HepG2 (cell line): ENCODE measurements at regions not wholly inside any gene's neighbourhood (a gene's known extent, or its start where the extent isn't known, plus 50 kb on each side); places are given as distances from the start of the nearest gene placed in this dataset.

Experiments
- ATAC-seq: fragments of 200-7000 bp; cut with Tn5 transposase; 3 replicates; pipeline ENCODE4 v1.9.1; 2020; ENCODE audit warnings: mild to moderate bottlenecking, moderate library complexity
- BruUV-seq: library from RNA; stranded (reverse); fragments of 400-500 nt; replicated peaks from 2 replicates; lab custom pipeline; 2021; lab: Mats Ljungman, UMichigan
- CTCF ChIA-PET: fragments of 300-600 bp; formaldehyde crosslinking; extraction: SDS; loops from one replicate; lab custom pipeline; 2021; ENCODE audit warnings: low total read pairs, inconsistent platforms, low intra/inter-chr PET ratio; lab: Yijun Ruan, JAX
- POLR2A ChIA-PET: fragments of 350-600 bp; sonication (Branson Sonifier 250); formaldehyde crosslinking; loops from one replicate; lab custom pipeline; 2020; ENCODE audit warnings: antibody characterized with exemption, inconsistent platforms; lab: Yijun Ruan, JAX
- DNase-seq: peaks from one replicate; pipeline ENCODE4 v3.0.0-alpha.2; 2015; ENCODE audit warnings: low spot score
- FAIRE-seq: peaks from 3 replicates; lab custom pipeline; 2011; peaks lifted over from hg19 to GRCh38; lab: Jason Lieb, UNC
- H2AFZ ChIP-seq: one replicate; pipeline ENCODE4 v1.6.1; 2011; ENCODE audit warnings: low read length, inconsistent platforms
- H3K27ac ChIP-seq: fragments of 300-600 bp; 3 replicates; pipeline ENCODE4 v1.8.0; 2011; ENCODE audit warnings: mixed run types, mild to moderate bottlenecking, mixed read lengths, low read length, inconsistent platforms; ENCODE audit not compliant: insufficient read depth; ENCODE audit errors: extremely low read length
- H3K27me3 ChIP-seq, 2 experiments: fragments of 200-600 bp in 1 of 2; 2 replicates in 1 of 2; 3 replicates in 1 of 2; pipeline versions ENCODE4 v1.6.0 to v1.8.0; 2011; ENCODE audit warnings: low read length in 2 of 2, mild to moderate bottlenecking in 2 of 2, moderate library complexity in 2 of 2, inconsistent platforms in 1 of 2; ENCODE audit not compliant: insufficient read depth in 2 of 2, control insufficient read depth in 1 of 2
- H3K36me3 ChIP-seq, 2 experiments: fragments of 200-600 bp in 1 of 2; replicated peaks in 1 of 2; 2 replicates in 1 of 2; 3 replicates in 1 of 2; pipeline versions ENCODE4 v1.5.1 to v1.8.0; 2011; ENCODE audit warnings: low read length in 2 of 2, inconsistent platforms in 1 of 2; ENCODE audit not compliant: insufficient read depth in 2 of 2, control insufficient read depth in 1 of 2
- H3K4me1 ChIP-seq: 2 replicates; pipeline ENCODE4 v1.5.1; 2012; ENCODE audit warnings: low read length, inconsistent platforms; ENCODE audit not compliant: insufficient read depth
- H3K4me2 ChIP-seq: 2 replicates; pipeline ENCODE4 v1.6.0; 2011; ENCODE audit warnings: low read depth, low read length, inconsistent platforms
- H3K4me3 ChIP-seq, 3 experiments: fragments of 200-600 bp in 1 of 3; sonication (generic), shearing (Covaris generic) in 1 of 3; replicated peaks in 1 of 3; 2 replicates each; pipeline ENCODE4 v1.5.1; 2011 to 2016; ENCODE audit warnings: low read length in 3 of 3, inconsistent platforms in 2 of 3, low read depth in 2 of 3, mild to moderate bottlenecking in 2 of 3, control low read depth in 1 of 3, mixed read lengths in 1 of 3; ENCODE audit not compliant: insufficient read depth in 1 of 3
- H3K79me2 ChIP-seq: one replicate; pipeline ENCODE4 v1.6.1; 2011; ENCODE audit warnings: low read length, inconsistent platforms; ENCODE audit not compliant: insufficient read depth
- H3K9ac ChIP-seq: 2 replicates; pipeline ENCODE4 v1.6.0; 2011; ENCODE audit warnings: mild to moderate bottlenecking, low read depth, low read length, inconsistent platforms; ENCODE audit not compliant: insufficient read depth
- H3K9me3 ChIP-seq: 2 replicates; pipeline ENCODE4 v1.5.1; 2012; ENCODE audit warnings: mild to moderate bottlenecking, low read length
- H4K20me1 ChIP-seq: 2 replicates; pipeline ENCODE4 v1.6.0; 2011; ENCODE audit warnings: inconsistent platforms, mild to moderate bottlenecking, low read length, moderate library complexity; ENCODE audit not compliant: insufficient read depth
- ATF5 ChIP-seq: sonication (generic); formaldehyde crosslinking; IDR thresholded peaks from 2 replicates; pipeline ENCODE4 v1.4.0; 2020; ENCODE audit warnings: mild to moderate bottlenecking, low read depth, missing genetic modification reagents
- GATAD1 ChIP-seq: IDR thresholded peaks from 2 replicates; pipeline ENCODE4 v1.6.1; 2016; ENCODE audit warnings: missing genetic modification reagents, missing compliant biosample characterization
- MTA3 ChIP-seq: sonication (generic); formaldehyde crosslinking; IDR thresholded peaks from 2 replicates; pipeline ENCODE4 v1.4.0; 2020; ENCODE audit warnings: missing genetic modification reagents
- NR0B2 ChIP-seq: sonication (generic); formaldehyde crosslinking; IDR thresholded peaks from 2 replicates; pipeline ENCODE4 v1.4.0; 2020; ENCODE audit warnings: mild to moderate bottlenecking, missing genetic modification reagents
- SMC3 ChIP-seq: IDR thresholded peaks from 2 replicates; pipeline ENCODE4 v1.6.1; 2011; ENCODE audit warnings: low read length, improper control_type of control experiment
- SRSF9 ChIP-seq: fragments of 200-400 bp; formaldehyde crosslinking; IDR thresholded peaks from 2 replicates; pipeline ENCODE4 v1.6.1; 2018; ENCODE audit warnings: borderline replicate concordance, mild to moderate bottlenecking, low read depth, low read length; ENCODE audit not compliant: insufficient read depth, poor library complexity, severe bottlenecking
- ZNF362 ChIP-seq: sonication (generic); formaldehyde crosslinking; IDR thresholded peaks from 2 replicates; pipeline ENCODE4 v1.4.0; 2020; ENCODE audit warnings: missing genetic modification reagents, mild to moderate bottlenecking, borderline replicate concordance
- ZNF597 ChIP-seq: sonication (generic); formaldehyde crosslinking; IDR thresholded peaks from 2 replicates; pipeline ENCODE4 v1.5.0; 2020; ENCODE audit warnings: missing genetic modification reagents
- ZNF687 ChIP-seq: sonication (generic); formaldehyde crosslinking; IDR thresholded peaks from 2 replicates; pipeline ENCODE4 v1.5.1; 2020; ENCODE audit warnings: mild to moderate bottlenecking, missing genetic modification reagents, moderate library complexity
- ZNF704 ChIP-seq: sonication (generic); formaldehyde crosslinking; IDR thresholded peaks from 2 replicates; pipeline ENCODE4 v1.8.1; 2023; ENCODE audit warnings: mild to moderate bottlenecking, inconsistent platforms, moderate library complexity, missing genetic modification reagents, borderline replicate concordance
- ZSCAN25 ChIP-seq: sonication (generic); formaldehyde crosslinking; IDR thresholded peaks from 2 replicates; pipeline ENCODE4 v1.8.0; 2022; ENCODE audit warnings: mild to moderate bottlenecking, missing genetic modification reagents
- ZSCAN9 ChIP-seq: IDR thresholded peaks from 2 replicates; pipeline ENCODE4 v1.6.1; 2016; ENCODE audit warnings: borderline replicate concordance
- WGBS: methylation state at CpG from one replicate; pipeline ENCODE4 v1.1.6; 2017; ENCODE audit warnings: low lambda C conversion rate; 5-methylcytosine and 5-hydroxymethylcytosine counted together
- in situ Hi-C: cut with HindIII; loops from 2 replicates; pipeline ENCODE4 v1.10.0; 2017; ENCODE audit warnings: low pct_unique_long_range_greater_than_20kb; ENCODE audit not compliant: extremely low pct_ligation_motif_present
- intact Hi-C: fragments of 100-400 bp; cut with micrococcal nuclease; formaldehyde crosslinking; loops from one replicate; pipeline ENCODE4 v1.10.0; 2022; ENCODE audit not compliant: unreplicated experiment

GRCh38 chr3:95750097-95750496 is 1064.3 kb upstream of the EPHA6 start (continued):
- TF ChIP-seq ZNF687 (CRISPR knock-in tag): no peak
- TF ChIP-seq, all 625 proteins: peak for 0

GRCh38 chr3:95751509-95751908 is 1062.9 kb upstream of the EPHA6 start:
- TF ChIP-seq SMC3: no peak
- TF ChIP-seq ZNF704: no peak
- no peak for TF ChIP-seq GATAD1
- TF ChIP-seq ZSCAN9 (CRISPR knock-in tag): no peak
- no peak for TF ChIP-seq ZNF362 (CRISPR knock-in tag)
- no peak for TF ChIP-seq NR0B2
- no peak for TF ChIP-seq MTA3
- no peak for TF ChIP-seq SRSF9
- TF ChIP-seq ZNF597 (CRISPR knock-in tag): no peak
- TF ChIP-seq ZSCAN25 (CRISPR knock-in tag): no peak
- no peak for TF ChIP-seq ATF5 (CRISPR knock-in tag)
- DNase-seq: no peak
- Histone ChIP-seq H3K4me3 (no peak overlapping the region), H3K27ac (no peak overlapping the region), H2AFZ (no peak overlapping the region), H3K36me3 (no peaks in the 10 kb centered on the region), H3K9me3 (no peaks in the 10 kb centered on the region), H3K9ac (no peak overlapping the region), H4K20me1 (no peaks in the 10 kb centered on the region), H3K4me1 (no peaks in the 10 kb centered on the region), H3K4me2 (no peak overlapping the region), H3K27me3 (no peaks in the 10 kb centered on the region), H3K79me2 (no peaks in the 10 kb centered on the region)
- intact Hi-C loops (no loop called here), in situ Hi-C loops (no loop called here)
- ATAC-seq: no peak
- CTCF ChIA-PET: no interaction called here
- no peak for FAIRE-seq
- POLR2A ChIA-PET: no interaction called here
- WGBS: 0% methylated on average over 3 of the region's 3 CpGs
- BruUV-seq: no TSS peak
